ENCODE measurements at regions not wholly inside any gene's neighbourhood (a gene's known extent, or its start where the extent isn't known, plus 50 kb on each side); places are given as distances from the start of the nearest gene placed in this dataset.

GRCh38 chr9:115169003-115169402 lies 51.0 kb upstream of the TNC start:
- no peak for TF ChIP-seq CTCF (IDR thresholded peaks at IDR 0.05; ENCODE audit: low read depth, low read length)

GRCh38 chr9:115170358-115171073 lies 52.6 kb upstream of the TNC start:
- no peak; the same call in 1 of the 2 replicates for TF ChIP-seq CTCF (IDR thresholded peaks at IDR 0.05; ENCODE audit: low read depth, low read length)

More at GRCh38 chr9:115169003-115169402, 51.0 kb upstream of the TNC start:
- DNase-seq (ENCODE audit: extremely low read depth, low read depth) = no peak

GRCh38 chr9:115171921-115172388 lies 54.0 kb upstream of the TNC start:
- TF ChIP-seq CTCF (IDR thresholded peaks at IDR 0.05; ENCODE audit: low read depth, low read length) = no peak
- DNase-seq (ENCODE audit: extremely low read depth, low read depth) = no peak

More at GRCh38 chr9:115170358-115171073, 52.6 kb upstream of the TNC start:
- no peak for DNase-seq (ENCODE audit: extremely low read depth, low read depth)

GRCh38 chr9:115182264-115182663 lies 64.3 kb upstream of the TNC start:
- no peak for TF ChIP-seq CTCF (IDR thresholded peaks at IDR 0.05; ENCODE audit: low read depth, low read length)
- DNase-seq (ENCODE audit: extremely low read depth, low read depth) = no peak

- no peak for TF ChIP-seq CTCF (IDR thresholded peaks at IDR 0.05; ENCODE audit: low read depth, low read length)
- DNase-seq (ENCODE audit: extremely low read depth, low read depth) = no peak
Observed at GRCh38 chr9:115183436-115183835, 65.5 kb upstream of the TNC start.

- no peak for DNase-seq (ENCODE audit: extremely low read depth, low read depth)
- no peak for TF ChIP-seq CTCF (IDR thresholded peaks at IDR 0.05; ENCODE audit: low read depth, low read length)
Observed at GRCh38 chr9:115189686-115190085, 71.7 kb upstream of the TNC start.

GRCh38 chr9:115191667-115192066 lies 73.7 kb upstream of the TNC start:
- TF ChIP-seq CTCF (IDR thresholded peaks at IDR 0.05; ENCODE audit: low read depth, low read length) = no peak
- DNase-seq (ENCODE audit: extremely low read depth, low read depth) = no peak

All from AG09319 (cell line).